CD4-positive, alpha-beta T cell treated with Interferon gamma for 1 hour (primary cell): ENCODE measurements at regions not wholly inside any gene's neighbourhood (a gene's known extent, or its start where the extent isn't known, plus 50 kb on each side); places are given as distances from the start of the nearest gene placed in this dataset.
"Not testable (repeated sequence)": the region's sequence is repeated elsewhere in the genome, so short reads cannot be mapped to it uniquely, and the experiment has no call there.

Source experiments
- DNase-seq: peaks from one replicate; pipeline ENCODE4 v3.0.0-alpha.2; 2020

DNA sequence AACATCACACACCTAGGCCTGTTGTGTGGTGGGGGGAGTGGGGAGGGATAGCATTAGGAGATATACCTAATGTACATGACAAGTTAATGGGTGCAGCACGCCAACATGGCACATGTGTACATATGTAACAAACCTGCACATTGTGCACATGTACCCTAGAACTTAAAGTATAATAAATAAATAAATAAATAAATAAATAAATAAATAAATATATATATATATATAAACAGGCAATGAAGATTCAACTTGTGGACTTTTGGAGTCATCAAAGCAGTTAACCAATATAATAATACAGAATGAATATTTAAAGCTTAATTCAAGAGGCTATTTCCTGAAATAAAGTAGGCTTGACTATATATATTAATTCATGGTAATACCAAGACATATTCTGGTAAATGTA, 167.0 kb downstream of the FOXD2 start:
- DNase-seq, result not testable (repeated sequence)

DNA sequence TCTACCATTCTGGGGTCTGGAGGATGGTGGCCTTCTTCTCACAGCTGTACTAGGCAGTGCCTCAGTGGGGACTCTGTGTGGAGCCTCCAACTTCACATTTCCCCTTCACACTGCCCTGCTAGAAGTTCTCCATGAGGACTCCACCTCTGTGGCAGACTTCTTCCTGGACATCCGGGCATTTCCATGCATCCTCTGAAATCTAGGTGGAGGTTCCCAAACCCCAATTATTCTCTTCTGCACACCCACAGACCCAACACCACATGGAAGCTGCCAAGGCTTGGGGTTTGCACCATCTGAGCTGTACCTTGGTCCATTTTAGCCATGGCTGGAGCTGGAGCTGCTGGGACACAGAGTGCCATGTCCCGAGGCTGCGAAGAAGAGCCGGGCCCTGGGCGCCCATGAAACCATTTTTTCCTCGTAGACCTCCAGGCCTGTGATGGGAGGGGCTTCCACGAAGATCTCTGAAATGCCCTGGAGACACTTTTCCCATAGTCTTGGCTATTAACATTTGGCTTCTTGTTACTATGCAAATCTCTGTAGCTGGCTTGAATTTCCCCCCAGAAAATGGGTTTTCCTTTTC, 170.5 kb downstream of the FOXD2 start:
- DNase-seq, result no peak

DNA sequence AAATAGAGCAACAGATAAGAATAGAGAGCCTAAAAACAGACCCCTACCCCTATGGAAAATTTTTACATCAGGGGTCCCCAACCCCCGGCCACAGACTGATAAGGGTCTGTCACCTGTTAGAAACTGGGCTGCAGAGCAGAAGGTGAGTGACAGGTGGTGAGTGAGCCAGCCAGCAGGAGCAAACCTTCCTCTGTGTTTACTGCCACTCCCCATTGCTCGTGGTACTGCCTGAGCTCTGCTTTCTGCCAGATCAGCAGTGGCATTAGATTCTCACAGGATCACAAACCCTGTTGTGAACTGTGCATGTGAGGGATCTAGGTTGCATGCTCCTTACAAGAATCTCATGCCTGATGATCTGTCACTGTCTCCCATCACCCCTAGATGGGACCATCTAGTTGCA, 174.1 kb downstream of the FOXD2 start:
- DNase-seq, result no peak

DNA sequence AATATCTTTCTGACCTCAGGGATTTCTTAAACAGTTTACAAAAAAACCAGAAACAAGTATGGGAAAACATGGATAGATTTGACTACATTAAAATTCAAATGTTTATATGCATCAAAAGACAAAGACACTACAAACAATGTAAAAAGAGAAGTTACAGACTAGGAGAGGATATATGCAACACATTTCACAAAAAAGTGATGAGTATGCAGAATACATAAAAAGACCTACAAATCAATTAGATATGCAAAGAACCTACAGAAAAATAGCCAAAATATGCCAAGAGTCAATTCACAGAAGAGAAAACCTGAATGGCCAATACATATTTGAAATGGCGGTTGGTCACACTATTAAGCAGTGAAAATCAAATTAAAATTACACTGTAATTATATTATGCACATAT, 175.0 kb downstream of the FOXD2 start:
- no peak for DNase-seq

DNA sequence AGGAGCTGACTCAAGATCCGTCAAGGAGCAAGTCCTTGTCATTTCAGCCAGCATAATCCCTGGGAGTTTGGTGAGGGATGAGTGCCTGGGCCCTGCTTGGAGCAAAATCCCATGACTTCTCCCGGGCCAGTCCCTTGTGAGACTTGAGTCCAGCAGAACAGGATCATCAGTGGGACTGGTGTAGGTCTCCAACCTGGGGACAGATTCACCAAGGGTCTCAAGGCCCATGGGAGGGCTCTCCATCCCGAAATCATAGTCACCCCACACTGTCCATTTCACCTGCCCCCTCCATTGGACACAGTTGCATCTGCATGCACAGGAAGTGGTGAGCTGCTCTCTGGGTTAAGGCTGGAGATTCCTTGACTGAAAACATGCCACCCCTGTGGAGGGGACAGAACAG, 178.2 kb downstream of the FOXD2 start:
- DNase-seq, result no peak

DNA sequence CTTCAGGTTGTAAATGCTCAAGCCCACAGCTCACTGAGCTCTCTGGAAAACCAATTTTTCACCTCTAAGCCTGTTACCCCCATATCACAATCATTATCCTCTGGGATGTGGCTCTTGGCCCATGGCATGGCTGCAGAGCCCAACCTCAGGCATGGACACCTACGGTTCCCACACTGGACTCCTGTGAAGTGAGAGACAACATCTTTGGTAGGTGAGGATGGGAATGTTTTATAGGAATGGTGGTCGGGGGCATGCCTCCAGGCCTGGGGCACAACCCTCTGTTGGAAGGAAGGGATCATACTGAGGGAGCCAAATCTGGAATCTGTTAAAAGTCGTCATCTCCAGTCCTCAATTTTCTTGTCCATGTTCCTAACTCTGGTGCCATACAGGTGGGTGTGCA, 179.1 kb downstream of the FOXD2 start:
- no peak for DNase-seq

DNA sequence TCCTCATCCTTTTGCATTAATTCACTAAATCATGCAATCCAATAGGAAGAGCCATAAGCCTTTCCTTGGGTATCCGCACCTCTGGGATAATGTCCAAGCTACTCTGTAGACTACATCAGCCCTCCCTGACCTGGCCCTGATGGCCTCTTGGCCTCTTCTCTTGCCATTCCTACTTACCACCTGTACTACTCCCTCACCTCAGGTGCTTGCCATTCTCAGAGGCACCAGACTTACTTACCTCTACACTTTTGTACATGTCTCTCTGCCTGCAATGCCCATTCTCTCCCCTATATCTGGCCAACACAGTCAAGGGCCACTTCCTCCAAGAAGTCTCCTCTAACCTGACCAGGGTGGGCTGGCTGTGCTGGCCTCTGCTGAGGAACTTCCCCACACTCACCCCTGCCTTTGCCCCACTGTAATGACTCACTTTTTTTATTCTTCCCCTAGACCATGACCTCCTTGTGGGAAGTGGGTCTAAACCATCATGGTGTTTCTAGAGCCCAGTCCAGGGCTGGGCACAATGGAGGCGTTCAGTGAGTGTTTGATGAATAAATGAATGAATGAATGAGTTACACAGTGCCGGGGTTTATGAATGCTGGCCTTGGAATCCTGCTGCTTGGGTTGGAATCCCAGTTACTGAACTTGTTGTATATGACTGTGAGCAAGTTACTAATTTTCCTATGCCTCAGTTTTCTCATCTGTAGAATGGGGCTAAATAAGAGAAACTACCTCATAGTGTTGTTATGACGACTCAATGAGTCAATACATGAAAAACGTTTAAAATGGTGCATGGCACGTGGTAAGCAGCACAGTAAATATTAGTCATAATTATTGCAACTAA, 179.8 kb downstream of the FOXD2 start:
- no peak for DNase-seq

DNA sequence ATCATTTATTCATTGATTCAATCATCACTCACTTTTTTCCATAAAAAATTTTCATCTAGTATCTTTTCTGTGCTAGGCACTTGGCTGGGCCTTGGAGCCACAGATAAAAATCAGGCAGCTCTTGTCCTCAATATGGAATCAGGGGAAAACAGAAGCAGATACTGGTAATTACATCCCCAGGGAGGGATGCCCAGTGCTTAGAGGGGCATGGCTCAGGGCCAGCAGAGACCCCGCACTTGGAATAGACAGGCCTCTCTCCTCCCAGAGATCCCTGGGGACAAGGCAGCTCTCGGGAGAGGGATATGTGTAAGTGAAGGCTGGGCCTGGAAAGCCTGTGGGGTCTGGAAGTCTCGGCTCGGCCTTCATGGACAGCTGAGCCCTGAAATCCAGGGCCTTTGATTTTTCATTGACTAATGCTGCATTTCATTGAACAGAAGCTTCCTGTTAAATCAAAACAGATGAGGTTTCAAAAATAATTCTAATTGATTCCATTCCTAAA, 180.4 kb downstream of the FOXD2 start:
- no peak for DNase-seq

DNA sequence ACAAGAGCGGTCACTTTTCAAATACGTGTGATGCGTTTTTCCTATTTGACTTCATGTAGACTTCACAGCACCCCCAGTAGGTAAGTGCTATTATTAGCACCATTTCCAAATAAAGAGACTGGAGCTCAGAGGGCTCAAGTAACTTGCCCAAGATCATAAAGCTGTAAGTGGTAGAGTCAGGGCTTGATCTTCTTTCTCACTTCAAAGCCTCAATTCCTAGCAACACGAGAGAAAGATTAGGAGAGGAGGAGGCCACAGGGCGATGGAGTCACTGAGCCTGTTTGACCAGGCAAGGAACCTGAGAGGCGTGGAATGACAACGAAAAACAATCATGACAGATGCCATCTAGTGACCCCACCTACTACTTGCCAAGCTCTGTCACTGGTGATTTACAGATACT, 181.0 kb downstream of the FOXD2 start:
- no peak for DNase-seq

DNA sequence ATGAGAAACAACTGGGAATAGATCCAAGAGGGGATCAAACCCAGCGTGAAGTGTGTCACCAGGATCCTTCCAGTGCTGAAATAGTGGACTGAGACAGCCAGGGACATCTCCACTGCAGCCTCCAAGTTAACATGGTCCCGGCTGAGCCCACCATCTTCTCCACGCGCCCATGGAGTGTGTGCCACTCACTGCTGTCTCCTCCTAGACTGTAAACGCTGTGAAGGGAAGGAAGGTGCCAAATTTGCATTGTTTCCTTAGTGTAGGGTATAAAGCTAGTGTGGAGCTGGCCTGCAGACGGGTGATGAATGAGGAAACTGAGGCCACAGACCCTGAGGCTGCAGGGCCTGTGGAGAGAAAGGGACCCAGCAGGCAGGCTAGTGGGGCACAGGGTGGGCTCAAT, 183.6 kb downstream of the FOXD2 start:
- DNase-seq, result no peak

DNA sequence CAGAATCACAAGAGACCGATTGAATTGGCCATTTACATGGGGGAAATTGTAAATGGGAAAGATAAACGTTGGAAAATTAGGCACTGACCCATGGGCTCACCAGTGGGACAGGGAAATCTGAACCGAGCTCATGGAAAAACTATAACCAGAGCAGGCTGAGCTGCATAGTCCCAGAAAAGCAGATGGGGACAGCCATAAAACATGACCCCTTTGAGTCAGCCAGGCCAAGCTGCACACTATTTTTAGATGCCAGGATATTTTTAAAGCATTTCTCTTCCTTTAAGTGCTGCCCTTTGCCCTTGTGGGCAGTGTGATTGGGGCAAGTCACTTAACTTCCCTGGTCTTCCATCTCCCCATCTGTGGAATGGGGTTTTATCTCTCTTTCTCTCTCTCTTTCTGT, 184.1 kb downstream of the FOXD2 start:
- no peak for DNase-seq

DNA sequence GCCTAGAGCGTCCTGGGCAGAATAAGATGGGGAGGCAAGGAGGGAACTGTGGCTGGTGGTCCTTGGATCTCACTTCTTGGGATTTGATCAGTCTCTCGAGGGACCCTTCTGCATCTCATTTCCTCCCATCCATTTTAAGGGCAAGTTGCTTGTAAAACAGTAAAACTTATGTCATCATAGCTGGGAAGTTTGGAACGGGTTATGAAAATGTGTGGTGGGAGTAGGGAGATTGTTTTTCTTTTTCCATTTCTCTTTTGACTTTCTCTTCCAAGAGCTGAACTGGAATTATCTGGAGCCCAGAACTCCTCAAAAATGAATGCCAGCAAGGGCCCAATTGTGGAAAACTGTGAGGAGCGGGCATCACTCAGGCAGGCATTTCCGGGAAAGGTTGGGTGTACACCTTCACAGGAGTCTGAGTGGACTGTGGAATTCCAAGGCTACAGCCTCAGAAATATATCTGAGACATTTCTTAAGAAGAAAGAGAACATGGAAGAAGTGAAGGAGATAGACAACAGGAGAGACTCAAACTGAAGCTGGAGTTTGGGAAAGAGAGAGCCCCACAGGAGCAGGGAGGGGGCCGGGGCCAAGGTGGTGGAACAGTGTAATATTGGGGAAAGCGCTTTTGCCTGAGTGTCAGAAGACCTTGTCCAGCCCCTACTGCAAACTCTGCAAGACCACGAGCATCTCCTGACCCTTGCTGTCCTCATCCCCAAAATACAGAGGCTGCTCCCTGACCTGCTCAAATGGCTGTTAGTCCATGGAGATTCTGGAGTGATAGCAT, 185.1 kb downstream of the FOXD2 start:
- DNase-seq, result no peak

DNA sequence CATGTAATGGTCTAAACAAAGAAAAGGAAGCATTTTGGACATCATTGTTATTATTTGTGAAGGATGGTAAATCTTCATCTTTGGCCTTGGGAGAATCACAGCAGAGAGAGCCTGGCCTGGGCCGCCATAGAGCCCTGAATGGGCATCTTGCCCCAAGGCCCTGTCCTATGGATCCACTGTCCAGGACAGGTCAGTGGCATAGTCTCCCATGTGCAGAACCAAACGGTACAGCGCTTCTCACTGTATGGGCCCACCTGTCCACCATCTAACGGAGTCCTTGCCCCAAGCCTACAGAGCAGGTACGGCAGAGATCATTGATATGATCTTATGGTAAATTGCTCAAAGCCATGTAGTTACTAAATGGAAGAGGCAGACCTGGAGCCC, 185.7 kb downstream of the FOXD2 start:
- DNase-seq, result no peak

DNA sequence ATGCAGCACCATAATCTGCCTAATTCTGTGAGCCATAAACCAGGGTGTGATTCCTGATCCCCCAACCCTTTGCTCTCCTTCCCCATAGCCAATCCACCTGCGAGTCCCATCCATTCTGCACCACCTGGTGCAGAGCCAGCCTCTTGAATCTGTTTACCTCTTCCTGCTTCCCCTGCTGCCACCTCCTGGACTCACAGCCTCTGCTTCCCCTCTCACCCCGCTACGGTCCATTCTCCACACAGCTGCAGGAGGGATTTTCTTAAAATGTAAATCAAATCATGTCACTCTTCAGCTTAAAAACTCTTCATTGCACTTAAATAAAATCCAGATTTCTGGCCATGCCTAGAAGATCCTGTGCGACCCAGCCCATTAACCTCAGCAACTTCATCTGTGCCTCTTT, 186.7 kb downstream of the FOXD2 start:
- no peak for DNase-seq

DNA sequence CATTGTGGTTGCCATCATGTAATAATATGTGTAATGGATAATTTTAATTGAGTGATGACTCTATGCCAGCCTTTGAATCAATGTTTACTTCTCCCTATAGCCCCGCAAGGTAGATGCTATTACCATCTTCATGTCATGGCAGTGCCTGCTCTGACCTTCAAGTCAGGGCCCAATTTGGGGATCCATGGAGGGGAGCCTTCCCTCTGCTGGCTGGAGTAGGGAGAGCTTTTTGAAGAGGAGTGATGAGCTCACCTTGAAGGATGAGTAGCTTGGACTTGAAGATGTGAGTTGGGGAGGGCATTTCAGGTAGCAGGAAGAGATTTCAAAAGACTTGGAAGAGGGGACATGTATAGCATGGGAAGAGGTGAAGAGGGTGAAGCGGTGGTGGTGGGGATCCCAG, 189.2 kb downstream of the FOXD2 start:
- DNase-seq, result no peak

DNA sequence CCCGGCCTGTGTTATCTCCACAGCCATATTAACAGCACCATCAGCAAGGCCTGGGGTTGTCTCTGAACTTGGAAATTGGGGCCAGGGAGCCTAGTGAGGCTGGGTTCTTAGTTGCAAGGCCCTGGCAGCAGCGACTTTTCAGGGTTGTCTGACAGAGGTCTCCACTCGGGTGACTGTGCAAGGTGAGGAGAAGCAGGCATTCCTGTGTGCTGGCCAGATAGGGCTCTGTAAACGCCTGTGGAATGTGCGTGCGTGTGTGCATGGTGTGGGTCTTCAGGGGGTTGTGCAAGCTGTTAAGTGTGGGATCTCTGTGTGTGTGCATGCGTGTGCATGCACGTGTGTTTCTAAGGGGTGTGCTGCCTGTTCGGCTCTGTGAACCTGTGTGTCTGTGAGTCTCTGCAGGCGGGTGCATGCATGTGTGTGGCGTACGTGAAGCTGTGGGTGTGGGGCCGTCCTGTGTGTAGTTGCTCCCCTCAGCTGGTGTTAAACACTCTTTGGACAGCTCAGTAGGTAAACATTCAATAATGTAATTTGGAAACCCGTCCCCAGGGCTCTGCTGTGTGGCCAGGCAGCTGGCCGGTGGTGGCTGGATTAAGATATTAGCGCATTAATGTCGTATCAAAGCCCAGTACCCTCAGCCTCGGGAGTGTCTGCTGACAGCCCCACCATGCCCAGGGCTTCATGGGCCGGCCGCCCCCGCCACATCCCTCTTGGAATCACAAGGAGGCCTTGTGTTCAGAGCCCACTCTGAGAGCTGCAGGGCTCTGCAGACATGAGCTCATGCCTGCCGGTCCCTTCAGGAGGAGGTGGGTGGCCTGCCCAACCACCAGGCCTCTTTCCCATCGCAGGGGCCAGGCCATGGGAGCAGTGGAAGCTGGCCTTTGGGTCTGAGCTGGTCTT, 189.9 kb downstream of the FOXD2 start:
- DNase-seq, result no peak

DNA sequence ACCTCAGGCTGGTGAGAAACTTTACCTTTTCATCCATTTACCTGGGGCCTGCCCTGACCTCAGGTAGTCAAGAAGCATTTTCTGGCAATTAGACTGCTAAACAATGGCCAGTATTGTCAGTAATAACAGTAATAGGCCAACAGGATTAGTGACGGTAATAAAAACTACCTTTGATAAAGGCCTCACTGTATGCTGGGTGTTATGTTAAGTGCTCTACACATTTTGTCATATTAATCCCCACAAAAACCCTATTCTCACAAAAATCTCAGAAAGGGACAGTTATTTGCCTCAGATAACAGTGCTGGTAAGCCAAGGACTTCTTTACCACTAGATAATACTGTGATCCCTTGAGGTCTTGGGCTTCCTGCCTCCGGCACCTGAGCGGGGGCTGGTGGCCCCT, 191.4 kb downstream of the FOXD2 start:
- DNase-seq, result no peak

DNA sequence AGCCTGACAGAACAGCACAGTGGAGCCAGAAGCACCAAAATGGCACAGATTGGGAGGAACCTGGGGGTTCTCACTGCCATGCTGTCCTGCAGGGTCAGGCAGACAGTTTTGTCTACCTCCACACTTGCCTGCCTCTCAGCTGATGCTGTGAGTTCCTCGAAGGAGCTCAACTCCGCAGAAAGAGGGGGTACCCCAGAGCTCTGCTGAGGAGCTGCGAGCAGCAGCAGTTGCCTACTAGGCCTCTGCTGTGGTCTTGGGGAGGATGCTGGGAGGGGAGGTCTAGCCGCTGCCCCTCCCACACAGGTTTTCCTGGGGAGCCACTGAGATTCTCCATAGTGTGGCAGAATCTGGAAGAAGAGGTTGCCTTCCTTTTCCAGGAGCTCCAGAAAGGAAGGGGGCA, 192.5 kb downstream of the FOXD2 start:
- DNase-seq, result no peak

DNA sequence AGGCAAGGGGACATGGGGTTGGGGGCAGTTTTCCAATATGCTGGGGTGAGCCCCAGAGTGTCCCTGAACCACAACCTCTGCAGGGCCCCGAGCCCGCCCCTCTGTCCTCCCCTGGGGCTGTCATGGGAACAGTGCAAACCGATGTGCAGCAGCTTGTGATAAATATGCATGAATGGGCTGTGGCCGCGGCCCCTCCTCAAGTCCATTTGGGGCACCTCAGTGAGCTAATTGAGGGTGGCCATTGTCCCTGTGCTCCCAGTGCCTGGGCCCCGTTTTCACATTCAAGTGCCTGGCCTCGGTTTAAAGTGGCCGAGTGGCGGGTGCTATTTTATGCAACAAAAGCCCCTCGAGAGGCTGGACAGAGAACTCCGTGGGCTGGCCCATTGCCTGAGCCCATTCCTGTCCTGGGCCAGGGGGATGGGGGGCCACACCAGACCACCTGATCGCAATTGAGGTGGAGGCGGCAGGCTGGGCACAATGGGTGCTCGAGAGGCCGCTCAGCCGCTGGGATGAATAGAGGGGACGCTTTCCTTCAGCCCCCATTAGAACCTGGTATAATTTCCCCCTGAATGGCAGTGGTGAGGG, 193.7 kb downstream of the FOXD2 start:
- DNase-seq, result no peak

DNA sequence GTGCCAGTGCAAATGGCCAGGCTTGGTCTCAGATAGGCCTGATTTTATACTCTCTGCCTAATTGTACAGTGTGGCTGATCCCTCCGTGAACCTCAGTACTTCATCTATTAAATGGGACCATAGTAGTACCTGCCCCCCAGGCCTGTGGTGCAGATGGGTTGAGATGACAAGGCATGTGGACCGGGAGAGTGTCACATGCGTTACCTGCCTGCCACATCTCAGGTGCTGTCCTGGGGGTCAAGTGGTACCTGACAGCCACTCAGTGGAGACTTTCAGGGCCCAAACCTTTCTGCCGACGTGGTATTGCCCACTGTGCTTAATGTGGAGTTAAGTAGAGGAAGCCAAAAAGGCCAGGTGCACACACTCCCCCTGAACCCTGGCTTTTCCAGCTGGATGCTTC, 197.3 kb downstream of the FOXD2 start:
- no peak for DNase-seq

DNA sequence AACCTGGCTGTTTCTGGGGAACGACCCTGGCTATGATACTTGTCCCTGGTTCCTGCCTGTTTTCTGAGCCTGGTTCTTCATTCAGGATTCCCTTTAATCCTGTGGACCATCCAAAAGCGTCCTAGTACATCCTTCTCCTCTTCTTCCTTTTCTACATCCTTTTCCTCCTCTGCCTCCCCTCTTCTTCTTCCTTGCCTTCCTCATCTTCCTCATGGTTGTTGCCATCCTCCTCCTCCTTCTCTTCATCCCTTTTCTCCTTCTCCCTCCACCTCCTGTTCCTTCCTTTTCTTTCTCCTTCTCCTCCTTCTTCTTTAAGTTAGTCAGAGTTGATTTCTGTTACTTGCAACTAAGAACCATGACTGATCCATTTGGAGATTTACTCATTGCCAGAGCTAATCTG, 197.8 kb downstream of the FOXD2 start:
- no peak for DNase-seq

DNA sequence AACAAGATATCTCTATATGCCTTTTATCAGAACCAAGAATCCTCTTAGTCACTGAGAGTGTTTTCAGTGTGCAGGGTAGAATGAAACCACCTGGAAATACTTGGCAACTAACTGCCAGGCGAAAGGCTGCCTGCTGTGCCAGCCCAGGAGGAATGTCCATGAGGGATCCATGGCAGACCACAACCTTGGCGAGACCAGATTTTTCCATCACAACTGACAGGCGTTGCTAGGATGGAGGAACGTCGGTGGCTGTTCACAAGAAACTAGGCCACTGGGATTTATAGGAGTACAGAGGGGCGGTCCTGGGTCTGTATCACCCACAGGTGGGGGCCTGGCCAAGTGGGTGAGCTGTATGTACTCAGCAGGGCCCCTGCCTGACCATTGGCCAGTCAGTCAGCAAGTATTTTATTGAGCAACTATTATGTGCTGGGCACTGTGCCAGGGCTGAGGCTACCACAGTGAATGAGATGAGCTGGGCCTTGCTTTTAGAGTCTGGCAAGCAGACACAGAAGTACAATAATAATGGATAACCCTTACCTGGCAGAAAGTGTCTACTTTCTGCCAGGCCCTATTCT, 199.4 kb downstream of the FOXD2 start:
- DNase-seq, result no peak
